PC-9 (cell line): ENCODE measurements at regions not wholly inside any gene's neighbourhood (a gene's known extent, or its start where the extent isn't known, plus 50 kb on each side); places are given as distances from the start of the nearest gene placed in this dataset.

Experiments
- CTCF ChIP-seq: fragments of 200-600 bp; sonication (generic); conservative IDR thresholded peaks from 2 replicates; pipeline ENCODE4 v1.6.1; 2017; ENCODE audit warnings: mixed run types, antibody characterized with exemption, mild to moderate bottlenecking, moderate library complexity
- EZH2 ChIP-seq: fragments of 200-600 bp; sonication (generic); IDR thresholded peaks from 2 replicates; pipeline ENCODE4 v1.8.0; 2017; ENCODE audit warnings: antibody characterized with exemption, low read depth

DNA sequence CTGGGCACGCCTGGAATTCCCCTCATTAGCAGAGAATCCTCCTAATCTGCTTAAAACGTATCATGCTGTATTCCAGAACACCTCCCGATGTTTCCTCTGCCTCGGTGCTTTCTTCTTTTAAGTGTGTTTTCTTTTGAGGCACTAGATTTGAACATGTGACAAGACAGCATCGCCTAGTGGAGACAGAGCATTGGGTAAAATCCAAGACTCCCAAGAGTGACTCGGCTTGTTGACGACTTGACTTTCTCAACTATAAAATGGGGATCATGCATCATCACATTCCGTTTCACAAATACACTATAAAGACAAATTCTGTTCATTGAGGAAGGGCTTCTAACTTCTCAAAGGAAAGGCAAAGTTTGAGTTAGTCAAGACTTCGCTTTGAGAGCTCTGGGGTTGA, 105.6 kb upstream of the RNF32 start:
- no peak for TF ChIP-seq CTCF
- no peak for TF ChIP-seq EZH2
